Astrocyte of the cerebellum (primary cell): ENCODE measurements at regions not wholly inside any gene's neighbourhood (a gene's known extent, or its start where the extent isn't known, plus 50 kb on each side); places are given as distances from the start of the nearest gene placed in this dataset.

Source experiments
- DNase-seq: peaks from one replicate; pipeline ENCODE4 v3.0.0-alpha.2; 2011; ENCODE audit warnings: low read depth
- H3K4me3 ChIP-seq: 2 replicates; pipeline ENCODE4 v1.5.1; 2011; ENCODE audit warnings: mild to moderate bottlenecking, low read depth, low read length, moderate library complexity
- in situ Hi-C: cut with HindIII; loops from 2 replicates; pipeline ENCODE4 v1.10.0; 2017; ENCODE audit warnings: low sequenced_read_pairs
- TF ChIP-seq, protein P1 (sequence below): IDR thresholded peaks from 2 replicates; pipeline ENCODE4 v1.5.1; 2012; ENCODE audit warnings: low read length, low read depth, moderate library complexity, mild to moderate bottlenecking; ENCODE audit errors: missing control alignments

DNA sequence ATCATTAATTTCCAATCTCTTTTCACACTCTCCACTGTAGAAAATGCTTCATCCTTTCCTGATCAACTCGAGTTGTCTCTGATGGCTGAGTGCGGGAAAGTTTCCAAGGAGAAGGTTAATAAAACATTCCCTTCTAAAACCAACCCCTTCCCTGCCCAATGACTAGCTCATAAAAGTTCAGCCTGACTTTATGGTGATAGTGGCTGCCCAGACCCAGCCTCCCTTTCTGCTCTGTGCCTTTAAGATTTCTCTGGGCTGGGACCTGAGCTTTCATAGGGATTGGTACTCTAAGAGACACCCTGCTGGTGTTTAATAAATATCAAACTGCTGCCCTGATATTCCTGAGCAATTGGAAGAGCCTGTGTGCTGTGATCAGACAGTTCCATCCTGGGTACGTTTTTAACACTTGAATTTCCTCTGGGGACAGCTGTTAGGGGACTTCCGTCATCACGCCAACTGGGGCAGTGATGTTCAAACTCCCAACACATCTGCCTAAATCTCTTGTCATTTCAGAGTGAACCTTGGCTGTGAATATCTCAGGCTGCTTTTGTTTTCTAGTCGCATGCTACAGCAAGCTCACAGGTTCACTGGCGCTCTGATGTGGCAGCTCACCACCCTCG is 195.0 kb upstream of the KIRREL3 start:
- no peak overlapping the region for H3K4me3 ChIP-seq
- TF ChIP-seq, protein P1, sequence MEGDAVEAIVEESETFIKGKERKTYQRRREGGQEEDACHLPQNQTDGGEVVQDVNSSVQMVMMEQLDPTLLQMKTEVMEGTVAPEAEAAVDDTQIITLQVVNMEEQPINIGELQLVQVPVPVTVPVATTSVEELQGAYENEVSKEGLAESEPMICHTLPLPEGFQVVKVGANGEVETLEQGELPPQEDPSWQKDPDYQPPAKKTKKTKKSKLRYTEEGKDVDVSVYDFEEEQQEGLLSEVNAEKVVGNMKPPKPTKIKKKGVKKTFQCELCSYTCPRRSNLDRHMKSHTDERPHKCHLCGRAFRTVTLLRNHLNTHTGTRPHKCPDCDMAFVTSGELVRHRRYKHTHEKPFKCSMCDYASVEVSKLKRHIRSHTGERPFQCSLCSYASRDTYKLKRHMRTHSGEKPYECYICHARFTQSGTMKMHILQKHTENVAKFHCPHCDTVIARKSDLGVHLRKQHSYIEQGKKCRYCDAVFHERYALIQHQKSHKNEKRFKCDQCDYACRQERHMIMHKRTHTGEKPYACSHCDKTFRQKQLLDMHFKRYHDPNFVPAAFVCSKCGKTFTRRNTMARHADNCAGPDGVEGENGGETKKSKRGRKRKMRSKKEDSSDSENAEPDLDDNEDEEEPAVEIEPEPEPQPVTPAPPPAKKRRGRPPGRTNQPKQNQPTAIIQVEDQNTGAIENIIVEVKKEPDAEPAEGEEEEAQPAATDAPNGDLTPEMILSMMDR, result no peak
- in situ Hi-C loops, result no loop called here
- no peak for DNase-seq

GRCh38 chr11:127194521-127194920 is 194.0 kb upstream of the KIRREL3 start:
- DNase-seq, result no peak

GRCh38 chr11:127193950-127194349 is 193.4 kb upstream of the KIRREL3 start:
- TF ChIP-seq, protein P1, result no peak

More at GRCh38 chr11:127194521-127194920, 194.0 kb upstream of the KIRREL3 start:
- in situ Hi-C loops, result no loop called here
- TF ChIP-seq, protein P1, result no peak
- H3K4me3 ChIP-seq, result no peak overlapping the region

DNA sequence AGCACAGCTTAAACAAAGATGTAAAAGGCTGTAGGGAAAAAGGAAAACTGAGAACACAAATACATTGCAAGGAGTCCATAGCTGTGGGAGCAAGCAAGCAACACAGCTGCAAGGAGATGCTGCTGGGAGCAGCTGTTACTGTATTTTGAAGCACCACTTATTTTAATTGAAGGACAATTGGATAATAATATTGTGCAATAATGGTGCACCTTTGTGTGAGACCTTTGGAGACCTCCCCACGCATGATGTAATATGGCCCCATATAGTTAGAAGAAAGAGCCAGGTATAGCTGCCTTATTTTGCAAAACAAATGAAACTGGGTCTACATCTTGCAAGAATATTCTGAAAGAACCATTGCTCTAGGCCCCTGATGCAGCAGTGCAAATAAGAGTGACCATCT is 191.1 kb upstream of the KIRREL3 start:
- in situ Hi-C loops, result no loop called here
- no peak overlapping the region for H3K4me3 ChIP-seq
- no peak for DNase-seq
- TF ChIP-seq, protein P1, result no peak

More at GRCh38 chr11:127193950-127194349, 193.4 kb upstream of the KIRREL3 start:
- in situ Hi-C loops, result no loop called here
- DNase-seq, result no peak
- H3K4me3 ChIP-seq, result no peak overlapping the region

GRCh38 chr11:127191261-127191660 is 190.7 kb upstream of the KIRREL3 start:
- in situ Hi-C loops, result no loop called here
- no peak overlapping the region for H3K4me3 ChIP-seq
- TF ChIP-seq, protein P1, result no peak
- no peak for DNase-seq

DNA sequence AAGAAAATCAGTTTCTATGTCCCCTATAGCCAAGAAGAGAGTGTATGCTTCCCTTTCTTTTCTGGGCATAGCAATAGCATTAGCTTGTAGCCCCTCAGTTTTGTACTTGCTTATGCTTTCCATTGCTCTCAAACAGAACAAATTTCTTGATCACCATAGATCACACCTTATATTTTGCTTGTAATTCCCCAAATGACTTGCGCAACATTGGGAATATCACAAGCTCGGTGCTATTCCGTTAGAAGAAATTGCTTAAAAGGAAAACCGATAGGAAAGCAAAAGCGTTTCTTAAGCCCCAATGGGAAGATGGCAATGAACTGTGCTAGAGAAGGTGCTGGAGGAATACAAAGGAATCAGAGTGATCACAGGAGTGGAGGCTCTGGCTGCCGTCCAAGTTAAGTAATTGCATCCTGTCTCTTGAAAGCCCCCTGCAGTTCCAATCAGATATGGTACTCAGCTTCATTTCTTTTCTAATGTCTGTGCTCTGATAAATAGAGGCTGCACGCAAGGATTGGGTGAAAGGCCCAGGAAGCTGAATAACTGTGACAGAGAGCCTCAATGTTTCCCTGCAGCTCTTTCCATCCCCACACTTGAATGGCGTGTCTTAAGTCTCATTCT is 182.1 kb upstream of the KIRREL3 start:
- no peak for DNase-seq
- H3K4me3 ChIP-seq, result no peak overlapping the region
- in situ Hi-C loops, result no loop called here
- TF ChIP-seq, protein P1, result no peak
